Activated CD8-positive, alpha-beta T cell treated with anti-CD3 and anti-CD28 coated beads for 36 hours (primary cell): ENCODE measurements at regions not wholly inside any gene's neighbourhood (a gene's known extent, or its start where the extent isn't known, plus 50 kb on each side); places are given as distances from the start of the nearest gene placed in this dataset.

ENCODE experiments used
- ATAC-seq: fragments of 200-7000 bp; cut with Tn5 transposase; one replicate; pipeline ENCODE4 v1.10.0; 2021; ENCODE audit warnings: mild to moderate bottlenecking, moderate library complexity
- CTCF ChIA-PET: fragments of 350-600 bp; sonication (Branson Sonifier 250); formaldehyde crosslinking; loops from one replicate; lab custom pipeline; 2021; ENCODE audit warnings: antibody characterized with exemption; lab: Charles Lee
- POLR2A ChIA-PET: fragments of 350-600 bp; sonication (Branson Sonifier 250); formaldehyde crosslinking; loops from one replicate; lab custom pipeline; 2021; ENCODE audit warnings: antibody characterized with exemption; lab: Charles Lee
- DNase-seq: peaks from one replicate; pipeline ENCODE4 v3.0.0-alpha.2; 2020
- H3K27ac Mint-ChIP-seq: one replicate; pipeline ENCODE4 v1.8.0; 2021; ENCODE audit warnings: mild to moderate bottlenecking, mixed read lengths
- H3K27me3 Mint-ChIP-seq: one replicate; pipeline ENCODE4 v1.8.0; 2021; ENCODE audit warnings: mixed read lengths
- H3K36me3 Mint-ChIP-seq: one replicate; pipeline ENCODE4 v1.8.0; 2021; ENCODE audit warnings: low read depth, mixed read lengths
- H3K4me1 Mint-ChIP-seq: one replicate; pipeline ENCODE4 v1.8.0; 2021; ENCODE audit warnings: low read depth, mixed read lengths
- H3K4me3 Mint-ChIP-seq: one replicate; pipeline ENCODE4 v1.8.0; 2021; ENCODE audit warnings: mild to moderate bottlenecking, moderate library complexity, mixed read lengths
- H3K9me3 Mint-ChIP-seq: one replicate; pipeline ENCODE4 v1.8.0; 2021; ENCODE audit warnings: mixed read lengths
- intact Hi-C: fragments of 100-400 bp; cut with micrococcal nuclease; formaldehyde crosslinking; loops from one replicate; pipeline ENCODE4 v1.10.0; 2022
- TF ChIP-seq, protein P1 (sequence below): fragments of 200-600 bp; IDR thresholded peaks from one replicate; pipeline ENCODE4 v1.8.0; 2022; ENCODE audit warnings: antibody characterized with exemption, mild to moderate bottlenecking

DNA sequence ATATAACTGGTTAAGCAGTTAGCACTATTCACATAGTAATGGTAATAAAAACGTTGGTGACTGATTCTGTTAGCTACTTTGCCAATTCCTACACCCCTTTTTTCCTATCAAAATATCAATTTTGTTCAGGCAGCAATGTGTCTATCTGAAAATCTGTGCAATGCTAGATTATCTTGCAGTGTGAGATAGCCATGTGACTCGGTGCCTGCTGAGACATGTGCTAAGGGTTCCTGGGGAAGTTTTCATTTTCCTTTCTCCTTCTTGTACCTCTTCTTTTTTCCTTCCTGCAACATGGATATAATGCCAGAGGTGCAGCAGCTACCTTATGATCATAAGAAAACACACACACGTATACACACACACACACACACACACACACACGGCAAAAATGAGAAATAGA is 100.5 kb upstream of the SHISA6 start:
- CTCF ChIA-PET = no interaction called here
- no peaks in the 10 kb centered on the region for H3K4me1 Mint-ChIP-seq
- no peak overlapping the region for H3K4me3 Mint-ChIP-seq
- no peaks in the 10 kb centered on the region for H3K9me3 Mint-ChIP-seq
- intact Hi-C loops = loop anchor here (10.0 kb wide), 1 partner anchor 266 kb away; no protein-coding TSS in a partner anchor
- TF ChIP-seq, protein P1, sequence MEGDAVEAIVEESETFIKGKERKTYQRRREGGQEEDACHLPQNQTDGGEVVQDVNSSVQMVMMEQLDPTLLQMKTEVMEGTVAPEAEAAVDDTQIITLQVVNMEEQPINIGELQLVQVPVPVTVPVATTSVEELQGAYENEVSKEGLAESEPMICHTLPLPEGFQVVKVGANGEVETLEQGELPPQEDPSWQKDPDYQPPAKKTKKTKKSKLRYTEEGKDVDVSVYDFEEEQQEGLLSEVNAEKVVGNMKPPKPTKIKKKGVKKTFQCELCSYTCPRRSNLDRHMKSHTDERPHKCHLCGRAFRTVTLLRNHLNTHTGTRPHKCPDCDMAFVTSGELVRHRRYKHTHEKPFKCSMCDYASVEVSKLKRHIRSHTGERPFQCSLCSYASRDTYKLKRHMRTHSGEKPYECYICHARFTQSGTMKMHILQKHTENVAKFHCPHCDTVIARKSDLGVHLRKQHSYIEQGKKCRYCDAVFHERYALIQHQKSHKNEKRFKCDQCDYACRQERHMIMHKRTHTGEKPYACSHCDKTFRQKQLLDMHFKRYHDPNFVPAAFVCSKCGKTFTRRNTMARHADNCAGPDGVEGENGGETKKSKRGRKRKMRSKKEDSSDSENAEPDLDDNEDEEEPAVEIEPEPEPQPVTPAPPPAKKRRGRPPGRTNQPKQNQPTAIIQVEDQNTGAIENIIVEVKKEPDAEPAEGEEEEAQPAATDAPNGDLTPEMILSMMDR = no peak
- peaks cover 1% of the 10 kb centered on the region for H3K27me3 Mint-ChIP-seq
- POLR2A ChIA-PET = interaction anchor here (0.6 kb wide), 1 partner anchor 194 kb away, joined by 3 read pairs; no protein-coding TSS in a partner anchor
- H3K27ac Mint-ChIP-seq = no peak overlapping the region
- no peaks in the 10 kb centered on the region for H3K36me3 Mint-ChIP-seq
- DNase-seq (no peak), ATAC-seq (no peak)

DNA sequence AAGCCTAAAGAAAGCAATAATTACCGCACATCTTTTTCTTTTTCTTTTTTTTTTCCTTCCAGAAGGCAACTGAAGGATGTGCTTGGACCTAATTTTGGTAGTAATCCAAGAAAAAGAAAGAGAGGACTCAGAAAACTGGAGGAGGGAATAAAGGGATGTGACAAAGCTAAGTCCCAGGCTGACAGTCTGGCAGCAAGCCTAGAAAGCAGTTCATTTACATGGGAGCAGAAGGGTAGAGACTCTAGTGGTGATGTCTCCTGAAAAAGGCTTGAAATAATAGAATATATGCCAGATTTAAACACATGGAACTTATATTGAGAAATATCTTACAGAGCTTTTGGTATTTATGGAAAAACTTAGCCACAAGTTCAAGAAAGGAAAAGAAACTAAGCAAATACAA is 101.0 kb upstream of the SHISA6 start:
- TF ChIP-seq, protein P1 = no peak
- no peak overlapping the region for H3K4me3 Mint-ChIP-seq
- CTCF ChIA-PET = no interaction called here
- no peaks in the 10 kb centered on the region for H3K9me3 Mint-ChIP-seq
- H3K27ac Mint-ChIP-seq = no peak overlapping the region
- DNase-seq (no peak), ATAC-seq (no peak)
- POLR2A ChIA-PET = interaction anchor here (0.6 kb wide), 1 partner anchor 194 kb away, joined by 3 read pairs; no protein-coding TSS in a partner anchor
- no peaks in the 10 kb centered on the region for H3K4me1 Mint-ChIP-seq
- intact Hi-C loops = loop anchor here (10.0 kb wide), 1 partner anchor 265 kb away; no protein-coding TSS in a partner anchor
- no peaks in the 10 kb centered on the region for H3K36me3 Mint-ChIP-seq
- H3K27me3 Mint-ChIP-seq = peaks cover 1% of the 10 kb centered on the region

DNA sequence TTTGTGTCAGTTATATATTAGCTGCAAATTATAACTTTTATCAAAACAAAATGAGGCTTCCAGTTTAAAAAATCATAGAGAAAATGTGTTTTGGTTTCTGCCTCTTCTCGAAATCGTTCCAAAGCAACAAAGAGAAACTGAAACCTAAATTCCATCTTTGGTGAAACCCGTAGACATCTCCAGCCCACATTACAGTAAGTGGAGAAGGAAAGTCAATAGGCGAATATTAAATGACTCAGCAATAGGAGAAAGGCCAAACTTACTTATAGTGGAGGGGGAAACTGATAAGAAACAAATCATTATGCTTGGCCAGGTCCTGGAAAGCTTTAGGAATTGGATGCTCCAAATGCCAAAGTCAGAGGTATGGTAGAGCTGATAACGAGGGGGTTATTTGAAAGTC is 103.0 kb upstream of the SHISA6 start:
- TF ChIP-seq, protein P1 = no peak
- no peak for ATAC-seq
- Mint-ChIP-seq H3K36me3 (no peaks in the 10 kb centered on the region), H3K4me3 (no peak overlapping the region), H3K4me1 (no peaks in the 10 kb centered on the region), H3K27ac (no peak overlapping the region), H3K9me3 (no peaks in the 10 kb centered on the region), H3K27me3 (no peaks in the 10 kb centered on the region)
- no peak for DNase-seq
- intact Hi-C loops = no loop called here
- ChIA-PET CTCF (interaction anchor here (1.4 kb wide), 1 partner anchor 262 kb away, joined by 3 read pairs; no protein-coding TSS in a partner anchor), POLR2A (no interaction called here)

DNA sequence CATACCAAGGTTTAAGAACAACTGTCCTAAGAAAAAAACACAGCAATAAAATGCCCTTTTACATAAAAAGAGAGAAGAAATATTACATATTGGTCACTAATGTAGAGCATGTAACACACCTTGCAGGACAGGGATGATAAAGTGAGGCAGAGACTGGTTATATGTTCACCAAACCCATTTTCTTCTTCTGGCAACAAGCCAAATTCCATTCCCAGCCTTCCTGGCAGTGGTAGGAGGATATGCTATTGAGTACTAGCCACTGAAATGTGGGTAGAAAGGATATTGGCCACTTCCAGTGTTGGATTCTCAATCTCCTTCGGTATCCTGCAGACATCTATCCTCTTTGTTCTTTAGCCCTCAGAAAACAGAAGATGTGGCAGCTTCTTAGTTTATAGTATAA is 105.2 kb upstream of the SHISA6 start:
- ATAC-seq (no peak), DNase-seq (no peak)
- Mint-ChIP-seq H3K27ac (no peak overlapping the region), H3K4me1 (no peaks in the 10 kb centered on the region), H3K36me3 (no peaks in the 10 kb centered on the region), H3K9me3 (no peaks in the 10 kb centered on the region), H3K4me3 (no peak overlapping the region), H3K27me3 (no peaks in the 10 kb centered on the region)
- TF ChIP-seq, protein P1 = no peak
- intact Hi-C loops = no loop called here
- ChIA-PET POLR2A (no interaction called here), CTCF (interaction anchor here (1.8 kb wide), 1 partner anchor 9 kb away, joined by 4 read pairs; no protein-coding TSS in a partner anchor)

DNA sequence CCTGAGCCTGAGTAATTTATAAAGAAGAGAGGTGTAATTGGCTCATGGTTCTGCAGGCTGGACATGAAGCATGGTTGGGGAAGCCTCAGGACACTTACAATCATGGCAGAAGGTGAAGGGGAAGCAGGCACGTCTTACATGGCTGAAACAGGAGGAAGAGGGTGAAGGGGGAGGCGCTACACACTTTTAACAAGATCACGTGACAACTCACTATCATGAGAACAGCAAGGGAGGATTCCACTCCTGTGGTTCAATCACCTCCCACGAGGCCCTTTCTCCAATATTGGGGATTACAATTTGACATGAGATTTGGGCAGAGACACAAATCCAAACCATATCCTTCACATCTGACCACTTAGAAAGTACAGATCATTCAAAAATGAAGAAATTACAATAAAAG is 110.6 kb upstream of the SHISA6 start:
- DNase-seq (no peak), ATAC-seq (no peak)
- ChIA-PET CTCF (no interaction called here), POLR2A (no interaction called here)
- TF ChIP-seq, protein P1 = no peak
- H3K36me3 Mint-ChIP-seq = no peaks in the 10 kb centered on the region
- H3K27me3 Mint-ChIP-seq = no peaks in the 10 kb centered on the region
- H3K9me3 Mint-ChIP-seq = peaks cover 1% of the 10 kb centered on the region
- H3K4me3 Mint-ChIP-seq = no peak overlapping the region
- intact Hi-C loops = no loop called here
- no peaks in the 10 kb centered on the region for H3K4me1 Mint-ChIP-seq
- H3K27ac Mint-ChIP-seq = no peak overlapping the region
